ENCODE measurements at regions not wholly inside any gene's neighbourhood (a gene's known extent, or its start where the extent isn't known, plus 50 kb on each side); places are given as distances from the start of the nearest gene placed in this dataset.

- TF ChIP-seq ZNF592 (IDR thresholded peaks at IDR 0.05) (no peak), RFX5 (IDR thresholded peaks at IDR 0.05; ENCODE audit: low read depth, low read length) (no peak), EED (IDR thresholded peaks at IDR 0.05; ENCODE audit: low read depth) (no peak), HDAC2 (IDR thresholded peaks at IDR 0.05) (no peak)
Measured at GRCh38 chr3:180288816-180289215, 252.1 kb upstream of the PEX5L start (continued).

GRCh38 chr3:180290300-180290699, 253.6 kb upstream of the PEX5L start:
- ChIA-PET CTCF (no interaction called here), POLR2A (interaction anchor here (0.5 kb wide), 1 partner anchor 10 kb away, joined by 3 read pairs; no protein-coding TSS in a partner anchor), SMC1A (ENCODE audit: uncharacterized antibody, unreplicated experiment) (interaction anchor here (2.3 kb wide), 1 partner anchor 9 kb away, joined by 6 read pairs; no protein-coding TSS in a partner anchor), RAD21 (ENCODE audit: unreplicated experiment) (no interaction called here)
- no peak overlapping the region for H3K27ac ChIP-seq (ENCODE audit: control insufficient read depth, insufficient read depth)
- H4K20me1 ChIP-seq (ENCODE audit: control insufficient read depth, insufficient read depth) = no peaks in the 10 kb centered on the region
- TF ChIP-seq JUNB (IDR thresholded peaks at IDR 0.05) = peak; percentile 89
- no peak for TF ChIP-seq SMC3 (IDR thresholded peaks at IDR 0.05; ENCODE audit: borderline replicate concordance, low read length)
- TF ChIP-seq, protein P1, sequence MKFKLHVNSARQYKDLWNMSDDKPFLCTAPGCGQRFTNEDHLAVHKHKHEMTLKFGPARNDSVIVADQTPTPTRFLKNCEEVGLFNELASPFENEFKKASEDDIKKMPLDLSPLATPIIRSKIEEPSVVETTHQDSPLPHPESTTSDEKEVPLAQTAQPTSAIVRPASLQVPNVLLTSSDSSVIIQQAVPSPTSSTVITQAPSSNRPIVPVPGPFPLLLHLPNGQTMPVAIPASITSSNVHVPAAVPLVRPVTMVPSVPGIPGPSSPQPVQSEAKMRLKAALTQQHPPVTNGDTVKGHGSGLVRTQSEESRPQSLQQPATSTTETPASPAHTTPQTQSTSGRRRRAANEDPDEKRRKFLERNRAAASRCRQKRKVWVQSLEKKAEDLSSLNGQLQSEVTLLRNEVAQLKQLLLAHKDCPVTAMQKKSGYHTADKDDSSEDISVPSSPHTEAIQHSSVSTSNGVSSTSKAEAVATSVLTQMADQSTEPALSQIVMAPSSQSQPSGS (IDR thresholded peaks at IDR 0.05; ENCODE audit: low read length) = peak; percentile 49; the same call in 1 of the 2 replicates
- TF ChIP-seq RUNX3 (IDR thresholded peaks at IDR 0.05; ENCODE audit: low read length) = peak; percentile 34; the same call in 1 of the 2 replicates
- peak; percentile 54; the same call in 1 of the 2 replicates for TF ChIP-seq NFIC (IDR thresholded peaks at IDR 0.05; ENCODE audit: low read depth, low read length)
- TF ChIP-seq SMAD1 (IDR thresholded peaks at IDR 0.05; ENCODE audit: low read depth, partially characterized antibody) = no peak
- no peak overlapping the region for H3K4me2 ChIP-seq (ENCODE audit: control insufficient read depth, insufficient read depth)
- H3K27me3 ChIP-seq (replicated peaks in 1 of 2; ENCODE audit: control insufficient read depth in 2 of 2, insufficient read depth in 2 of 2, low read length in 1 of 2) = no peaks in the 10 kb centered on the region
- H2AFZ ChIP-seq (ENCODE audit: control insufficient read depth, low read depth, low read length) = no peak overlapping the region
- intact Hi-C loops (cut with micrococcal nuclease; ENCODE audit: unreplicated experiment) (no loop called here), in situ Hi-C loops (cut with MboI) (no loop called here)
- H3K9ac ChIP-seq (ENCODE audit: control insufficient read depth, insufficient read depth, low read length) = no peak overlapping the region
- H3K4me1 ChIP-seq (ENCODE audit: control insufficient read depth, insufficient read depth, low read length) = no peaks in the 10 kb centered on the region
- H3K79me2 ChIP-seq (ENCODE audit: control insufficient read depth, insufficient read depth, low read length) = no peaks in the 10 kb centered on the region
- DNase-seq (ENCODE audit: low read depth, low spot score) = no peak
- BruUV-seq (replicated peaks) = no TSS peak
- H3K4me3 ChIP-seq = no peak overlapping the region
- no peaks in the 10 kb centered on the region for H3K36me3 ChIP-seq (ENCODE audit: control insufficient read depth in 2 of 2, insufficient read depth in 2 of 2, low read length in 1 of 2)
- FAIRE-seq = peak; percentile 54
- peak; percentile 48 for ATAC-seq
- H3K9me3 ChIP-seq (replicated peaks; ENCODE audit: control insufficient read depth, insufficient read depth, low read length) = no peaks in the 10 kb centered on the region

All from GM12878 (cell line).